H1 (cell line): ENCODE measurements at regions not wholly inside any gene's neighbourhood (a gene's known extent, or its start where the extent isn't known, plus 50 kb on each side); places are given as distances from the start of the nearest gene placed in this dataset.

Experiments used
- CTCF ChIA-PET: fragments of 300-600 bp; sonication (Branson Sonifier 250); formaldehyde crosslinking; loops from one replicate; lab custom pipeline; 2021; ENCODE audit not compliant: partially characterized antibody; lab: Charles Lee
- POLR2A ChIA-PET: fragments of 300-600 bp; sonication (Branson Sonifier 250); formaldehyde crosslinking; loops from one replicate; lab custom pipeline; 2021; ENCODE audit warnings: inconsistent platforms; ENCODE audit not compliant: partially characterized antibody; lab: Charles Lee
- DNase-seq, 2 experiments: peaks; one replicate each; pipeline versions ENCODE4 v3.0.0 to v3.0.0-alpha.2; 2010 to 2022; ENCODE audit warnings: low spot score in 2 of 2, low read depth in 1 of 2, mixed read lengths in 1 of 2
- FAIRE-seq: peaks from 2 replicates; lab custom pipeline; 2011; peaks lifted over from hg19 to GRCh38; lab: Jason Lieb, UNC
- H2AFZ ChIP-seq: 2 replicates; pipeline ENCODE4 v1.8.1; 2012; ENCODE audit warnings: low read length, inconsistent platforms
- H2AK5ac ChIP-seq: 2 replicates; pipeline ENCODE4 v1.6.1; 2013; ENCODE audit warnings: low read depth, low read length
- H2BK120ac ChIP-seq: replicated peaks from 2 replicates; pipeline ENCODE3; 2013; ENCODE audit warnings: low read depth, low read length, inconsistent platforms
- H2BK12ac ChIP-seq: 2 replicates; pipeline ENCODE4 v1.6.1; 2013; ENCODE audit warnings: low read depth, low read length
- H2BK15ac ChIP-seq: 2 replicates; pipeline ENCODE4 v1.6.1; 2013; ENCODE audit warnings: low read length
- H2BK20ac ChIP-seq: 2 replicates; pipeline ENCODE4 v1.6.1; 2013; ENCODE audit warnings: low read length
- H2BK5ac ChIP-seq: 2 replicates; pipeline ENCODE4 v1.6.1; 2013; ENCODE audit warnings: low read depth, low read length
- H3K14ac ChIP-seq: 2 replicates; pipeline ENCODE4 v1.6.1; 2013; ENCODE audit warnings: inconsistent platforms; ENCODE audit not compliant: insufficient read length
- H3K18ac ChIP-seq: 2 replicates; pipeline ENCODE4 v1.6.1; 2013; ENCODE audit warnings: low read length; ENCODE audit errors: extremely low read depth
- H3K23ac ChIP-seq: 2 replicates; pipeline ENCODE4 v1.6.1; 2013; ENCODE audit warnings: inconsistent platforms; ENCODE audit not compliant: insufficient read length
- H3K23me2 ChIP-seq: 2 replicates; pipeline ENCODE4 v1.6.1; 2013; ENCODE audit warnings: low read depth, low read length
- H3K27ac ChIP-seq: 2 replicates; pipeline ENCODE4 v1.6.1; 2011; ENCODE audit warnings: low read depth, low read length, inconsistent platforms
- H3K27me3 ChIP-seq, 4 experiments: replicated peaks in 1 of 4; 1 replicate in 1 of 4; 2 replicates in 3 of 4; pipeline versions ENCODE4 v1.6.1 to v1.8.1; 2011 to 2013; ENCODE audit warnings: low read length in 3 of 4, mild to moderate bottlenecking in 3 of 4, inconsistent platforms in 2 of 4, mixed read lengths in 2 of 4, moderate library complexity in 1 of 4; ENCODE audit not compliant: control insufficient read depth in 3 of 4, insufficient read depth in 3 of 4; ENCODE audit errors: extremely low read depth in 1 of 4
- H3K36me3 ChIP-seq, 4 experiments: 2 replicates each; pipeline versions ENCODE4 v1.6.1 to v1.8.1; 2011 to 2013; ENCODE audit warnings: mild to moderate bottlenecking in 4 of 4, low read length in 3 of 4, moderate library complexity in 2 of 4, control low read depth in 1 of 4, inconsistent platforms in 1 of 4; ENCODE audit not compliant: insufficient read depth in 4 of 4, control insufficient read depth in 2 of 4
- H3K4ac ChIP-seq: replicated peaks from 2 replicates; pipeline ENCODE3; 2013; ENCODE audit warnings: low read length, low read depth, mixed read lengths, inconsistent platforms; ENCODE audit not compliant: insufficient read length
- H3K4me1 ChIP-seq, 4 experiments: replicated peaks in 1 of 4; 1 replicate in 1 of 4; 2 replicates in 3 of 4; pipeline versions ENCODE4 v1.6.1 to v1.8.1; 2011 to 2013; ENCODE audit warnings: low read length in 3 of 4, inconsistent platforms in 2 of 4, mixed read lengths in 1 of 4; ENCODE audit not compliant: insufficient read depth in 4 of 4, control insufficient read depth in 3 of 4
- H3K4me2 ChIP-seq, 2 experiments: 2 replicates each; pipeline versions ENCODE4 v1.6.1 to v1.8.1; 2011 to 2013; ENCODE audit warnings: low read depth in 2 of 2, low read length in 2 of 2, control low read depth in 1 of 2, inconsistent platforms in 1 of 2, mild to moderate bottlenecking in 1 of 2; ENCODE audit not compliant: insufficient read depth in 1 of 2
- H3K4me3 ChIP-seq, 4 experiments: fragments of 200-600, 300-600 bp in 1 of 4; sonication (generic), shearing (Covaris generic), sonication (Bioruptor Twin) in 1 of 4; 2 replicates each; pipeline versions ENCODE4 v1.5.1 to v1.8.1; 2011 to 2016; ENCODE audit warnings: low read length in 4 of 4, low read depth in 3 of 4, control low read depth in 2 of 4, inconsistent platforms in 2 of 4, mild to moderate bottlenecking in 2 of 4, mixed read lengths in 1 of 4, moderate library complexity in 1 of 4; ENCODE audit not compliant: insufficient read depth in 2 of 4; ENCODE audit errors: extremely low read depth in 1 of 4
- H3K56ac ChIP-seq: replicated peaks from 2 replicates; pipeline ENCODE3; 2013; ENCODE audit warnings: low read depth, mild to moderate bottlenecking, mixed read lengths, low read length, inconsistent platforms; ENCODE audit not compliant: insufficient read length
- H3K79me1 ChIP-seq: 2 replicates; pipeline ENCODE4 v1.6.1; 2013; ENCODE audit warnings: low read depth, low read length, control low read depth
- H3K79me2 ChIP-seq, 2 experiments: 2 replicates each; pipeline versions ENCODE4 v1.6.1 to v1.8.1; 2012 to 2013; ENCODE audit warnings: low read length in 2 of 2, mild to moderate bottlenecking in 2 of 2, inconsistent platforms in 1 of 2; ENCODE audit not compliant: insufficient read depth in 2 of 2, control insufficient read depth in 1 of 2
- H3K9ac ChIP-seq, 4 experiments: replicated peaks in 1 of 4; 1 replicate in 1 of 4; 2 replicates in 3 of 4; pipeline versions ENCODE4 v1.6.1 to v1.8.1; 2011 to 2013; ENCODE audit warnings: low read depth in 3 of 4, low read length in 3 of 4, control low read depth in 2 of 4, mild to moderate bottlenecking in 2 of 4, moderate library complexity in 2 of 4, inconsistent platforms in 1 of 4; ENCODE audit errors: extremely low read depth in 1 of 4
- H3K9me3 ChIP-seq, 2 experiments: 2 replicates each; pipeline versions ENCODE4 v1.6.1 to v1.8.1; 2012 to 2013; ENCODE audit warnings: mild to moderate bottlenecking in 2 of 2, moderate library complexity in 2 of 2, control low read depth in 1 of 2, inconsistent platforms in 1 of 2, low read depth in 1 of 2, low read length in 1 of 2, mixed read lengths in 1 of 2; ENCODE audit not compliant: insufficient read depth in 2 of 2
- H4K20me1 ChIP-seq, 2 experiments: replicated peaks in 1 of 2; 2 replicates each; pipeline versions ENCODE3 to v1.8.1; 2011 to 2013; ENCODE audit warnings: inconsistent platforms in 2 of 2, low read length in 2 of 2, mild to moderate bottlenecking in 1 of 2; ENCODE audit not compliant: insufficient read depth in 2 of 2, control insufficient read depth in 1 of 2
- H4K5ac ChIP-seq: 2 replicates; pipeline ENCODE4 v1.6.1; 2013; ENCODE audit warnings: low read length, low read depth, mixed read lengths, inconsistent platforms; ENCODE audit not compliant: insufficient read length
- H4K8ac ChIP-seq: 2 replicates; pipeline ENCODE4 v1.8.0; 2013; ENCODE audit warnings: mild to moderate bottlenecking, moderate library complexity, low read length, inconsistent platforms; ENCODE audit not compliant: insufficient read depth; ENCODE audit errors: extremely low read depth
- H4K91ac ChIP-seq: replicated peaks from 2 replicates; pipeline ENCODE3; 2013; ENCODE audit warnings: low read length, mixed read lengths, inconsistent platforms; ENCODE audit not compliant: insufficient read length
- ASH2L ChIP-seq: fragments of 200-600, 300-600 bp; sonication (generic); IDR thresholded peaks from one replicate; pipeline ENCODE4 v1.7.1; 2017; ENCODE audit warnings: low read length
- BACH1 ChIP-seq: IDR thresholded peaks from 2 replicates; pipeline ENCODE4 v1.6.1; 2012; ENCODE audit warnings: low read length, improper control_type of control experiment
- CHD1 ChIP-seq: IDR thresholded peaks from 2 replicates; pipeline ENCODE4 v1.6.1; 2012; ENCODE audit warnings: low read depth, low read length, improper control_type of control experiment
- HDAC2 ChIP-seq, 2 experiments: fragments of 300-600 bp in 1 of 2; sonication (generic) in 1 of 2; IDR thresholded peaks; 2 replicates each; pipeline ENCODE4 v1.6.1; 2011 to 2012; ENCODE audit warnings: low read depth in 2 of 2, low read length in 2 of 2, mild to moderate bottlenecking in 2 of 2, moderate library complexity in 2 of 2, borderline replicate concordance in 1 of 2, inconsistent platforms in 1 of 2
- HDAC6 ChIP-seq: IDR thresholded peaks from one replicate; pipeline ENCODE4 v1.7.1; 2012; ENCODE audit warnings: low read depth, mild to moderate bottlenecking, inconsistent platforms, low read length, moderate library complexity
- JUND ChIP-seq: IDR thresholded peaks from 2 replicates; pipeline ENCODE4 v1.6.1; 2011; ENCODE audit warnings: mild to moderate bottlenecking, improper control_type of control experiment, low read length
- RAD21 ChIP-seq, 2 experiments: IDR thresholded peaks in 1 of 2; conservative IDR thresholded peaks in 1 of 2; 2 replicates each; pipeline ENCODE4 v1.6.1; 2011; ENCODE audit warnings: low read depth in 2 of 2, low read length in 2 of 2, improper control_type of control experiment in 1 of 2, inconsistent platforms in 1 of 2, mild to moderate bottlenecking in 1 of 2, moderate library complexity in 1 of 2
- WGBS, 2 experiments: shearing (Covaris generic) in 1 of 2; methylation state at CpG; one replicate each; pipeline versions ENCODE4 v1.1.6 to v1.1.7; 2013 to 2015; ENCODE audit warnings: low lambda C conversion rate in 2 of 2, mixed read lengths in 2 of 2, inconsistent platforms in 1 of 2, low coverage in 1 of 2, missing lambda C conversion rate in 1 of 2; ENCODE audit not compliant: insufficient replicate concordance in 2 of 2, insufficient coverage in 1 of 2, insufficient read length in 1 of 2; ENCODE audit errors: extremely low coverage in 1 of 2, missing lambda C conversion rate in 1 of 2; 5-methylcytosine and 5-hydroxymethylcytosine counted together
- TF ChIP-seq, protein P1 (sequence below): IDR thresholded peaks from 2 replicates; pipeline ENCODE4 v1.6.1; 2012; ENCODE audit warnings: low read length, inconsistent platforms

DNA sequence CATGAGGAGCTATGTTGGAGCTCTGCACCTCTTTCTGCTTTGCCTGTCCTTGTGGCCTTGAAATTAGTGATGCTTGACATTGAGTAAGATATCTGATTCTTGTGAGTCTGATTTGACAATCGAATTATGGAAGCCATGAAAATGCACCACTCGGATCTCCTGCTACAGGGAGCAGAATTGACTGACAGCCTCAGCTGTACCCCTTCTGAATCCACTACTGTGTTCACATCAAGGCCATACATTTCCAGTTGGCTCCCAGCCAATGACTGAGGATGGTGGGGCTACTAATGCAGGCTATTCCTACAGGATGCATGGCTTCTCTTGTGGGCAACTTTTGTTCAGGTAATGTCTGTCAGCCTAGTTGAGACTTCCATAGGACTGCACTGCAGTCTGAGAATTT, 321.9 kb downstream of the REEP3 start:
- DNase-seq, result no peak
- no peak for FAIRE-seq
- 88% methylated on average over 2 of the region's 2 CpGs; no CpG with 5 or more reads in 1 of the 2 experiments for WGBS, 2 experiments
- Histone ChIP-seq H3K23me2 (no peaks in the 10 kb centered on the region), H4K91ac (no peak overlapping the region), H3K27me3 (no peaks in the 10 kb centered on the region; a peak in 1 of 7 replicates), H3K79me2 (no peaks in the 10 kb centered on the region), H4K5ac (no peak overlapping the region), H2AK5ac (no peak overlapping the region), H3K14ac (no peak overlapping the region), H3K27ac (no peak overlapping the region), H2BK20ac (no peak overlapping the region), H3K4me1 (no peaks in the 10 kb centered on the region), H3K36me3 (0 out of 8 replicates have a peak, but pooled peaks cover 0 to 5% (median 0%) of the 10 kb centered on the region in 4 experiments), H2BK120ac (no peak overlapping the region), H4K20me1 (no peaks in the 10 kb centered on the region), H2BK15ac (no peak overlapping the region), H3K9me3 (peaks cover 10 to 13% of the 10 kb centered on the region in 2 experiments; a peak in 3 of 4 replicates), H3K79me1 (no peaks in the 10 kb centered on the region), H3K9ac (no peak overlapping the region), H3K18ac (no peak overlapping the region), H3K23ac (no peak overlapping the region), H2BK12ac (no peak overlapping the region), H3K56ac (no peak overlapping the region), H2BK5ac (no peak overlapping the region), H4K8ac (no peak overlapping the region), H3K4ac (no peak overlapping the region), H3K4me2 (no peak overlapping the region), H2AFZ (no peak overlapping the region), H3K4me3 (no peak overlapping the region)
- TF ChIP-seq, protein P1, sequence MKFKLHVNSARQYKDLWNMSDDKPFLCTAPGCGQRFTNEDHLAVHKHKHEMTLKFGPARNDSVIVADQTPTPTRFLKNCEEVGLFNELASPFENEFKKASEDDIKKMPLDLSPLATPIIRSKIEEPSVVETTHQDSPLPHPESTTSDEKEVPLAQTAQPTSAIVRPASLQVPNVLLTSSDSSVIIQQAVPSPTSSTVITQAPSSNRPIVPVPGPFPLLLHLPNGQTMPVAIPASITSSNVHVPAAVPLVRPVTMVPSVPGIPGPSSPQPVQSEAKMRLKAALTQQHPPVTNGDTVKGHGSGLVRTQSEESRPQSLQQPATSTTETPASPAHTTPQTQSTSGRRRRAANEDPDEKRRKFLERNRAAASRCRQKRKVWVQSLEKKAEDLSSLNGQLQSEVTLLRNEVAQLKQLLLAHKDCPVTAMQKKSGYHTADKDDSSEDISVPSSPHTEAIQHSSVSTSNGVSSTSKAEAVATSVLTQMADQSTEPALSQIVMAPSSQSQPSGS, result no peak
- TF ChIP-seq BACH1 (no peak), CHD1 (no peak), HDAC2 (IDR thresholded peaks at IDR 0.05; ENCODE audit: borderline replicate concordance in 1 of 2, low read depth in 2 of 2, low read length in 2 of 2) (no peak), ASH2L (no peak), JUND (no peak), RAD21 (IDR thresholded peaks at IDR 0.05 in 1 of 2, conservative IDR thresholded peaks at IDR 0.05 in 1 of 2; ENCODE audit: low read depth in 2 of 2, low read length in 2 of 2) (no peak), HDAC6 (no peak)
- ChIA-PET CTCF (interaction anchor here (1.1 to 1.3 kb wide), 2 partner anchors 22 to 24 kb away, joined by 3 to 5 read pairs; no protein-coding TSS in a partner anchor), POLR2A (no interaction called here)
